ENCODE measurements at regions not wholly inside any gene's neighbourhood (a gene's known extent, or its start where the extent isn't known, plus 50 kb on each side); places are given as distances from the start of the nearest gene placed in this dataset.

- Mint-ChIP-seq H3K4me1 (ENCODE audit: low read depth) (peaks cover 5% of the 10 kb centered on the region), H3K27ac (no peak overlapping the region), H3K4me3 (no peak overlapping the region), H3K36me3 (ENCODE audit: low read depth) (no peaks in the 10 kb centered on the region), H3K9me3 (no peaks in the 10 kb centered on the region), H3K27me3 (no peaks in the 10 kb centered on the region)
- Histone ChIP-seq H3K4me3 (ENCODE audit: low read length) (no peak overlapping the region), H3K9me3 (ENCODE audit: control insufficient read depth in 1 of 2, insufficient read depth in 1 of 2, low read length in 2 of 2) (no peaks in the 10 kb centered on the region), H3K27me3 (ENCODE audit: control insufficient read depth in 1 of 2, insufficient read depth in 2 of 2, low read length in 2 of 2) (no peaks in the 10 kb centered on the region), H3K36me3 (ENCODE audit: insufficient read depth, low read length) (no peaks in the 10 kb centered on the region), H3K4me1 (ENCODE audit: insufficient read depth, low read length) (peaks cover 16% of the 10 kb centered on the region), H3K27ac (ENCODE audit: low read depth in 1 of 2, low read length in 2 of 2) (no peak overlapping the region)
- no peak for ATAC-seq (ENCODE audit: poor library complexity)
- CTCF ChIA-PET = no interaction called here
- DNase-seq = no peak
- intact Hi-C loops (cut with DNase I, micrococcal nuclease) = no loop called here
- POLR2A ChIA-PET = no interaction called here
- no peak for TF ChIP-seq CTCF (IDR thresholded peaks at IDR 0.05)
Observed at GRCh38 chr15:75100679-75101078, 77.3 kb downstream of the PPCDC start.

GRCh38 chr15:75104804-75105557, 81.6 kb downstream of the PPCDC start:
- no peak overlapping the region for H3K4me3 Mint-ChIP-seq
- ChIA-PET CTCF (no interaction called here), POLR2A (no interaction called here)
- Histone ChIP-seq H3K4me1 (ENCODE audit: insufficient read depth, low read length) (peaks cover 35% of the 10 kb centered on the region), H3K9me3 (ENCODE audit: control insufficient read depth in 1 of 2, insufficient read depth in 1 of 2, low read length in 2 of 2) (no peaks in the 10 kb centered on the region), H3K27me3 (ENCODE audit: control insufficient read depth in 1 of 2, insufficient read depth in 2 of 2, low read length in 2 of 2) (peaks cover 4 to 5% of the 10 kb centered on the region in 2 experiments), H3K27ac (ENCODE audit: low read depth in 1 of 2, low read length in 2 of 2) (peak overlapping the region in 1 of 2 donors; percentile 17), H3K4me3 (ENCODE audit: low read length) (no peak overlapping the region), H3K36me3 (ENCODE audit: insufficient read depth, low read length) (no peaks in the 10 kb centered on the region)
- H3K27ac Mint-ChIP-seq = peak overlapping the region; percentile 68
- H3K9me3 Mint-ChIP-seq = no peaks in the 10 kb centered on the region
- peaks cover 10% of the 10 kb centered on the region for H3K27me3 Mint-ChIP-seq
- peaks cover 11% of the 10 kb centered on the region for H3K4me1 Mint-ChIP-seq (ENCODE audit: low read depth)
- intact Hi-C loops (cut with DNase I, micrococcal nuclease) = no loop called here
- TF ChIP-seq CTCF (IDR thresholded peaks at IDR 0.05) = no peak
- peak; percentile 46 for ATAC-seq (ENCODE audit: poor library complexity)
- DNase-seq = peak in 3 of 14 experiments; percentile 61 to 73 (median 64)
- no peaks in the 10 kb centered on the region for H3K36me3 Mint-ChIP-seq (ENCODE audit: low read depth)

- intact Hi-C loops (cut with DNase I, micrococcal nuclease) = no loop called here
- H3K36me3 Mint-ChIP-seq (ENCODE audit: low read depth) = no peaks in the 10 kb centered on the region
- Histone ChIP-seq H3K9me3 (ENCODE audit: control insufficient read depth in 1 of 2, insufficient read depth in 1 of 2, low read length in 2 of 2) (no peaks in the 10 kb centered on the region), H3K36me3 (ENCODE audit: insufficient read depth, low read length) (no peaks in the 10 kb centered on the region), H3K4me3 (ENCODE audit: low read length) (no peak overlapping the region), H3K27ac (ENCODE audit: low read depth in 1 of 2, low read length in 2 of 2) (no peak overlapping the region), H3K27me3 (ENCODE audit: control insufficient read depth in 1 of 2, insufficient read depth in 2 of 2, low read length in 2 of 2) (peaks cover 5 to 7% of the 10 kb centered on the region in 2 experiments), H3K4me1 (ENCODE audit: insufficient read depth, low read length) (peaks cover 41% of the 10 kb centered on the region)
- ChIA-PET CTCF (no interaction called here), POLR2A (no interaction called here)
- DNase-seq (no peak), ATAC-seq (ENCODE audit: poor library complexity) (no peak)
- H3K27ac Mint-ChIP-seq = no peak overlapping the region
- H3K4me3 Mint-ChIP-seq = no peak overlapping the region
- TF ChIP-seq CTCF (IDR thresholded peaks at IDR 0.05) = no peak
- H3K27me3 Mint-ChIP-seq = peaks cover 19% of the 10 kb centered on the region
- peaks cover 11% of the 10 kb centered on the region for H3K4me1 Mint-ChIP-seq (ENCODE audit: low read depth)
- H3K9me3 Mint-ChIP-seq = no peaks in the 10 kb centered on the region
Observed at GRCh38 chr15:75107516-75107907, 84.1 kb downstream of the PPCDC start.

Data from CD4-positive, alpha-beta T cell (primary cell).